ENCODE measurements at regions not wholly inside any gene's neighbourhood (a gene's known extent, or its start where the extent isn't known, plus 50 kb on each side); places are given as distances from the start of the nearest gene placed in this dataset.

- no peak for TF ChIP-seq CTCF (IDR thresholded peaks at IDR 0.05)
- no peak for DNase-seq (ENCODE audit: extremely low spot score, unreplicated experiment)
- H3K4me1 Mint-ChIP-seq (ENCODE audit: unreplicated experiment): no peaks in the 10 kb centered on the region
- H3K9me3 Mint-ChIP-seq (ENCODE audit: unreplicated experiment): no peaks in the 10 kb centered on the region
- no peak overlapping the region for H3K27ac Mint-ChIP-seq (ENCODE audit: unreplicated experiment)
- no peak overlapping the region for H3K4me3 Mint-ChIP-seq (ENCODE audit: unreplicated experiment)
- H3K27me3 Mint-ChIP-seq (ENCODE audit: unreplicated experiment): no peaks in the 10 kb centered on the region
- no peaks in the 10 kb centered on the region for H3K36me3 Mint-ChIP-seq (ENCODE audit: unreplicated experiment)
Observed at GRCh38 chr19:30107251-30107650, 165.2 kb downstream of the URI1 start.

- Mint-ChIP-seq H3K27me3 (ENCODE audit: unreplicated experiment) (no peaks in the 10 kb centered on the region), H3K36me3 (ENCODE audit: unreplicated experiment) (no peaks in the 10 kb centered on the region)
Observed at GRCh38 chr19:30109565-30109964, 167.5 kb downstream of the URI1 start.

GRCh38 chr19:30111021-30111855 is 169.2 kb downstream of the URI1 start:
- no peak for DNase-seq (ENCODE audit: extremely low spot score, unreplicated experiment)
- Mint-ChIP-seq H3K36me3 (ENCODE audit: unreplicated experiment) (no peaks in the 10 kb centered on the region), H3K9me3 (ENCODE audit: unreplicated experiment) (no peaks in the 10 kb centered on the region), H3K27me3 (ENCODE audit: unreplicated experiment) (no peaks in the 10 kb centered on the region), H3K4me1 (ENCODE audit: unreplicated experiment) (no peaks in the 10 kb centered on the region), H3K27ac (ENCODE audit: unreplicated experiment) (no peak overlapping the region), H3K4me3 (ENCODE audit: unreplicated experiment) (no peak overlapping the region)
- TF ChIP-seq CTCF (IDR thresholded peaks at IDR 0.05): no peak

More at GRCh38 chr19:30109565-30109964, 167.5 kb downstream of the URI1 start:
- Mint-ChIP-seq H3K4me1 (ENCODE audit: unreplicated experiment) (no peaks in the 10 kb centered on the region), H3K4me3 (ENCODE audit: unreplicated experiment) (no peak overlapping the region), H3K27ac (ENCODE audit: unreplicated experiment) (no peak overlapping the region), H3K9me3 (ENCODE audit: unreplicated experiment) (no peaks in the 10 kb centered on the region)
- TF ChIP-seq CTCF (IDR thresholded peaks at IDR 0.05): no peak
- no peak for DNase-seq (ENCODE audit: extremely low spot score, unreplicated experiment)

- no peaks in the 10 kb centered on the region for H3K4me1 Mint-ChIP-seq (ENCODE audit: unreplicated experiment)
- no peaks in the 10 kb centered on the region for H3K27me3 Mint-ChIP-seq (ENCODE audit: unreplicated experiment)
- no peaks in the 10 kb centered on the region for H3K36me3 Mint-ChIP-seq (ENCODE audit: unreplicated experiment)
- H3K9me3 Mint-ChIP-seq (ENCODE audit: unreplicated experiment): no peaks in the 10 kb centered on the region
- H3K27ac Mint-ChIP-seq (ENCODE audit: unreplicated experiment): no peak overlapping the region
- no peak for DNase-seq (ENCODE audit: extremely low spot score, unreplicated experiment)
- H3K4me3 Mint-ChIP-seq (ENCODE audit: unreplicated experiment): no peak overlapping the region
- no peak for TF ChIP-seq CTCF (IDR thresholded peaks at IDR 0.05)
Observed at GRCh38 chr19:30112171-30112570, 170.1 kb downstream of the URI1 start.

GRCh38 chr19:30112666-30113065 is 170.6 kb downstream of the URI1 start:
- no peaks in the 10 kb centered on the region for H3K27me3 Mint-ChIP-seq (ENCODE audit: unreplicated experiment)
- no peak overlapping the region for H3K27ac Mint-ChIP-seq (ENCODE audit: unreplicated experiment)
- H3K4me3 Mint-ChIP-seq (ENCODE audit: unreplicated experiment): no peak overlapping the region
- H3K9me3 Mint-ChIP-seq (ENCODE audit: unreplicated experiment): no peaks in the 10 kb centered on the region
- no peak for DNase-seq (ENCODE audit: extremely low spot score, unreplicated experiment)
- H3K36me3 Mint-ChIP-seq (ENCODE audit: unreplicated experiment): no peaks in the 10 kb centered on the region
- no peaks in the 10 kb centered on the region for H3K4me1 Mint-ChIP-seq (ENCODE audit: unreplicated experiment)
- TF ChIP-seq CTCF (IDR thresholded peaks at IDR 0.05): no peak

Data from osteocyte (in vitro differentiated cells).